Activated T-helper 17 cell treated with anti-CD3 and anti-CD28 coated beads, Interleukin-2, amount 50 U/mL, for 72 hours (primary cell): ENCODE measurements at regions not wholly inside any gene's neighbourhood (a gene's known extent, or its start where the extent isn't known, plus 50 kb on each side); places are given as distances from the start of the nearest gene placed in this dataset.
"Not testable (repeated sequence)": the region's sequence is repeated elsewhere in the genome, so short reads cannot be mapped to it uniquely, and the experiment has no call there.

Experiments used
- ATAC-seq: fragments of 150-1000 bp; cut with Tn5 transposase; replicated peaks from 2 replicates; pipeline ENCODE4 v1.10.0; 2021; ENCODE audit warnings: mild to moderate bottlenecking, moderate library complexity
- H3K27ac Mint-ChIP-seq: one replicate; pipeline ENCODE4 v1.8.0; 2022; ENCODE audit warnings: mixed read lengths
- H3K27me3 Mint-ChIP-seq: one replicate; pipeline ENCODE4 v1.8.0; 2022; ENCODE audit warnings: mixed read lengths
- H3K36me3 Mint-ChIP-seq: one replicate; pipeline ENCODE4 v1.8.0; 2022; ENCODE audit warnings: low read depth, mild to moderate bottlenecking, mixed read lengths
- H3K4me1 Mint-ChIP-seq: one replicate; pipeline ENCODE4 v1.8.0; 2022; ENCODE audit warnings: mixed read lengths
- H3K4me3 Mint-ChIP-seq: one replicate; pipeline ENCODE4 v1.8.0; 2022; ENCODE audit warnings: mild to moderate bottlenecking, mixed read lengths
- H3K9me3 Mint-ChIP-seq: one replicate; pipeline ENCODE4 v1.8.0; 2022; ENCODE audit warnings: mixed read lengths

DNA sequence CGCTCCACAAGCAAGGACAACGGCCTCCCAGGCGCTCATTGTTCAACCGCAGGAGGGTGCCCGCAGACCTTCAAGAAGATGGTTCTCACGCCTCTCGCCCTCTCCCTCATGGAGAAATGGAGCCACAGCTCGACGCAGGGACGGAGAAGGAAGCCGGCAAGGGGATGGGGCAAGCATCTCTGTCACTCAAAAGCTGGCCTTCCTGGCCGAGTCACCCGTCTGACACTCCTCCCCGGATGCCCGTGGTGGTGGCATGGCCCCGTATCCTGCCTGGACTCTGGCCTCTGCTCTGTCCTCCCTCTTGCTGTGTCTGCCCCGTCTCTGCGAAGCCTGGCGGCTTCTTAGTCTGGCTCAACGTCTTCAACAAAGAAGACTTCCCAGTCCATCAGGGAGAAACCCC is 1405.7 kb upstream of the PCDH10 start:
- H3K4me3 Mint-ChIP-seq, H3K36me3 Mint-ChIP-seq, H3K9me3 Mint-ChIP-seq, H3K27me3 Mint-ChIP-seq, H3K27ac Mint-ChIP-seq, ATAC-seq, H3K4me1 Mint-ChIP-seq: not testable (repeated sequence)

DNA sequence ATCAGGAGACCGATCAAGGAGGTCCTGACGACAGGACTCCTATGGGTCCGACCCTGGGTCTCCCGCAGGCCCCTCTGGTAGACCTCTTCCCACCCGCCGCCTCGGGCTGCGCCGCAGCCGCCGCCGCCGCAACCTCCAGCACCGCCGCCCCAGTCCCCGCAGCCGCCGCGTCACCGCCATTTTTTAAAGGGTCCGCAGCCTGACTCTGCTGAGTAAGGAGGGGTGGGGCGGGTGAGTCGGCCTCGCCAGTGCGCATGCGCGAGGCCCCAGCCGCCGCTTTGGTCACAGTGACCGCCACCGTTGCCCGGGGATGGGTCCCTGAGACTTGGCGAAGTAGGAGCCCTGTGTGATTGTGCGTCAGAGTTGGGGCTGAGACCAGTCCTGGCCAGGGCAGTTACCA is 1401.9 kb upstream of the PCDH10 start:
- H3K36me3 Mint-ChIP-seq, H3K27ac Mint-ChIP-seq, H3K4me1 Mint-ChIP-seq, ATAC-seq, H3K4me3 Mint-ChIP-seq, H3K27me3 Mint-ChIP-seq, H3K9me3 Mint-ChIP-seq: not testable (repeated sequence)

- H3K36me3 Mint-ChIP-seq, H3K27me3 Mint-ChIP-seq, ATAC-seq, H3K4me1 Mint-ChIP-seq, H3K4me3 Mint-ChIP-seq, H3K27ac Mint-ChIP-seq, H3K9me3 Mint-ChIP-seq: not testable (repeated sequence)
Measured at GRCh38 chr4:131749224-131749623, 1399.9 kb upstream of the PCDH10 start.

DNA sequence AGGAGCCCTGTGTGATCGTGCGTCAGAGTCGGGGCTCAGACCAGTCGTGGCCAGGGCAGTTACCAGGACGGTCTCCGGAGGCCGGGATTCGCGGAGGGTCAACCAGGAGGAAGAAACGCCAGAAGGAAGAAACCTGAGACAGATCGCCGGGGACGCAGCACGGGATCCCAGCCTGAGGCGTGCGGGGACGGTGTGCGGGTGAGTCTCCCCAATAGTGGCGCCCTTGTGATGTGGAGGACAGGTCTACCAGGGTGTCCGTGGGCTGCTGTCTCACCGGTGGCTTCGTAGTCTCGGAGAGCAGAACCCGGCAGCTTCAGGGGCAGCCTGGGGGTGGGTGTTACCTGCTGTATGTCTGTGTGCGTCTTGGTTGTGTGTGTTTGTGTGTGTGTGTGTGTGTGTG is 1399.1 kb upstream of the PCDH10 start:
- H3K27me3 Mint-ChIP-seq, H3K36me3 Mint-ChIP-seq, H3K27ac Mint-ChIP-seq, ATAC-seq, H3K4me3 Mint-ChIP-seq, H3K4me1 Mint-ChIP-seq, H3K9me3 Mint-ChIP-seq: not testable (repeated sequence)

GRCh38 chr4:131750469-131750868 is 1398.6 kb upstream of the PCDH10 start:
- ATAC-seq, H3K4me1 Mint-ChIP-seq, H3K4me3 Mint-ChIP-seq, H3K27me3 Mint-ChIP-seq, H3K27ac Mint-ChIP-seq, H3K36me3 Mint-ChIP-seq, H3K9me3 Mint-ChIP-seq: not testable (repeated sequence)

- not testable (repeated sequence) for H3K4me3 Mint-ChIP-seq, H3K36me3 Mint-ChIP-seq, H3K27me3 Mint-ChIP-seq, H3K9me3 Mint-ChIP-seq, H3K4me1 Mint-ChIP-seq, ATAC-seq, H3K27ac Mint-ChIP-seq
Measured at GRCh38 chr4:131762234-131762633, 1386.9 kb upstream of the PCDH10 start.

DNA sequence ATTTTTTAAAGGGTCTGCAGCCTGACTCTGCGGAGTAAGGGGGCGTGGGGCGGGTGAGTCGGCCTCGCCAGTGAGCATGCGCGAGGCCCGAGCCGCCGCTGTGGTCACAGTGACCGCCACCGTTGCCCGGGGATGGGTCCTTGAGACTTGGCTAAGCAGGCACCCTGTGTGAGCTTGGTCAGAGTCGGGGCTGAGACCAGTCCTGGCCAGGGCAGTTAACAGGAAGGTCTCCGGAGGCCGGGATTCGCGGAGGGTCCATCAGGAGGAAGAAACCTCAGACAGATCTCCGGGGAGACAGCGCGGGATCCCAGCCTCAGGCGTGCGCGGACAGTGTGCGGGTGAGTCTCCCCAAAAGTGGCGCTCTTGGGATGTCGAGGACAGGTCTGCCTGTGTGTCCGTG is 1384.4 kb upstream of the PCDH10 start:
- Mint-ChIP-seq H3K4me1 (no peaks in the 10 kb centered on the region), H3K27ac (no peak overlapping the region), H3K9me3 (no peaks in the 10 kb centered on the region), H3K4me3 (no peak overlapping the region), H3K36me3 (no peaks in the 10 kb centered on the region), H3K27me3 (no peaks in the 10 kb centered on the region)
- no peak for ATAC-seq

DNA sequence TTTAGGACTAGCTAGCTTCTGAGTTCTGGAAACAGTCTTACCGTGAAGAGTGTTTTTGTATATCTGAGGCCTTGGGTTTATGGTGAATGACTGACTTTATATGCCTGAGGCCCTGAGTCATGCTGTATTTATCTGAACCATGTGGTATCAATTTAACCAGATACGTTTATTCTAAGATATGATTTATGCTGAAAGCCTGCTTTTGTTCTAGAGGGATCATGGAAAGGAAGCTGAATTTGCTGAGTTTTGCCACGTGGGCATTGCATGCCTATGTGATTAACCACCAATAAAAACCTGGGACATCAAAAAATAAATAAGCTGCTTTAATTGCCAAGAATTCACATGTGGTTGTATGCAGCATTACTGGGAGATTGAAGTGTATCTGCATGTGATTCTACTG is 1374.7 kb upstream of the PCDH10 start:
- ATAC-seq, H3K9me3 Mint-ChIP-seq, H3K36me3 Mint-ChIP-seq, H3K4me1 Mint-ChIP-seq, H3K4me3 Mint-ChIP-seq, H3K27ac Mint-ChIP-seq, H3K27me3 Mint-ChIP-seq: not testable (repeated sequence)

- H3K4me1 Mint-ChIP-seq, H3K27ac Mint-ChIP-seq, H3K4me3 Mint-ChIP-seq, H3K27me3 Mint-ChIP-seq, ATAC-seq, H3K36me3 Mint-ChIP-seq, H3K9me3 Mint-ChIP-seq: not testable (repeated sequence)
Measured at GRCh38 chr4:131810565-131810964, 1338.5 kb upstream of the PCDH10 start.
